Adrenal gland (tissue), 9 donors: ENCODE measurements at regions not wholly inside any gene's neighbourhood (a gene's known extent, or its start where the extent isn't known, plus 50 kb on each side); places are given as distances from the start of the nearest gene placed in this dataset.
"Not testable (repeated sequence)": the region's sequence is repeated elsewhere in the genome, so short reads cannot be mapped to it uniquely, and the experiment has no call there.

Experiments used
- DNase-seq, 7 donors: peaks; one replicate each; pipeline ENCODE4 v3.0.0-alpha.2; 2019 to 2020
- H3K27ac ChIP-seq, 5 donors: fragments of 200-600 bp; sonication (generic) in 4 of 5; 1 replicate in 3 of 5; 2 replicates in 2 of 5; pipeline versions ENCODE4 v1.5.1 to v1.8.0; 2016 to 2020; ENCODE audit warnings: mild to moderate bottlenecking in 1 of 5
- H3K27me3 ChIP-seq: fragments of 200-600 bp; 2 replicates; pipeline ENCODE4 v1.8.0; 2021
- H3K36me3 ChIP-seq, 2 donors: fragments of 200-600 bp; replicated peaks in 1 of 2; 1 replicate in 1 of 2; 2 replicates in 1 of 2; pipeline versions ENCODE4 v1.5.1 to v1.8.0; 2018 to 2022
- H3K4me1 ChIP-seq, 2 donors: fragments of 200-600 bp; replicated peaks in 1 of 2; 1 replicate in 1 of 2; 2 replicates in 1 of 2; pipeline versions ENCODE4 v1.5.1 to v1.8.0; 2018 to 2021
- H3K4me3 ChIP-seq, 4 donors: fragments of 200-600 bp; sonication (generic) in 3 of 4; one replicate each; pipeline ENCODE4 v1.5.1; 2016 to 2018
- H3K9me3 ChIP-seq, 3 donors: fragments of 200-600 bp; sonication (generic) in 1 of 3; replicated peaks in 1 of 3; 1 replicate in 2 of 3; 2 replicates in 1 of 3; pipeline versions ENCODE4 v1.5.1 to v1.8.0; 2016 to 2021
- WGBS, 4 donors: extraction: QIAGEN DNeasy Blood & Tissue Kit in 2 of 4; methylation state at CpG; one replicate each; pipeline versions ENCODE4 v1.1.5 to v1.1.7; 2013 to 2017; 5-methylcytosine and 5-hydroxymethylcytosine counted together
- intact Hi-C, 2 donors: fragments of 100-400 bp; cut with DNase I; formaldehyde crosslinking; loops; one replicate each; pipeline versions ENCODE4 v1.14.1 to v1.15.0; 2022 to 2023
- donor health status: healthy with polysubstance abuse.
- donor health status: Bipolar disorder and iron deficiency.
- donor health status: DM: yes; HTN: yes; CAD: no.
- donor health status: DM: no; HTN: no; CAD: no.
- donor health status: DM: no; HTN: no; CAD: no.

DNA sequence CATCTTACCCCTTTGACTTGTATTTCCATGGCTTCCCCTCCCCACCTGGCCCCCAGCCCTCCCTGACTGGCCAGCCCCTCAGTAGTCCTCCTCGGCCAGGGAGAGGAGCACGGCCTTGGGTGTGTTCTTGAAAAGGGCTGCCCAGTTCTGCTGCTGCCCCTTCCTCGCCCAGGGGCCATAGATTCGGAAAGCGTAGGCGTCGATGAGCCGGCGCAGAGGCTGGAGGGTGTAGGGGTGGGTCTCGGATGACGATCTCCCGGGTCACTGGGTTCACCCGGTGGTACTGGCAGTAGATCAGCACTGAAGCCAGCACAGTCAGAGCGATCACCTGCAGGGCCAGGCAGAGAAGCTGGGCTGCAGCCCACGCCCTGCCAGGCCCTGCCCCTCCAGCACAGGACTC, 71.7 kb downstream of the ZNF479 start:
- H3K27ac ChIP-seq, H3K36me3 ChIP-seq, intact Hi-C loops, DNase-seq, H3K4me1 ChIP-seq, H3K9me3 ChIP-seq, H3K4me3 ChIP-seq, H3K27me3 ChIP-seq: not testable (repeated sequence)
- WGBS, 4 donors, result 83 to 85% (median 85%) methylated on average over 8 to 14 of the region's 15 CpGs; no CpG with 5 or more reads in 1 of the 4 donors

DNA sequence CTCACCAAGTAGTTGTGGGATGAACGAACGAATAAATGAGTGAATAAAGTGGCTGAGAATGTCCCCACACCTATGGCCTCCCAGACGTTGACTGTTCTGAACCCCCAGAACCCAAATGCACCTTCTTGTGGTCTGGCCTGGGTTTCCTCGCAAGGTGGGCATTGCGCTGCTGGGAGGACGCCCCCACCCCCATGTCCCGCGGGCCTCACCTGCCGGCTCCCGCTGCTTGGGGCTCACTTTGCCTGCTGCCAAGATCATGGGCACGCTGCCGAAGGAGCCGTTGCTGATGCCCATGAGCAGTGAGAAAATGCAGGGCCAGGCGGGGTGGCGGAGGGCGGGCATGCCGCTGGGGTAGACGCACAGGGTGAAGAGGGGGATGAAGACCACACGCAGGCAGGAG, 115.9 kb downstream of the ZNF479 start:
- H3K27me3 ChIP-seq, intact Hi-C loops, H3K27ac ChIP-seq, H3K4me3 ChIP-seq, H3K4me1 ChIP-seq, DNase-seq, H3K36me3 ChIP-seq, H3K9me3 ChIP-seq: not testable (repeated sequence)
- 93 to 97% methylated on average over 9 to 10 of the region's 19 CpGs; no CpG with 5 or more reads in 2 of the 4 donors for WGBS, 4 donors

DNA sequence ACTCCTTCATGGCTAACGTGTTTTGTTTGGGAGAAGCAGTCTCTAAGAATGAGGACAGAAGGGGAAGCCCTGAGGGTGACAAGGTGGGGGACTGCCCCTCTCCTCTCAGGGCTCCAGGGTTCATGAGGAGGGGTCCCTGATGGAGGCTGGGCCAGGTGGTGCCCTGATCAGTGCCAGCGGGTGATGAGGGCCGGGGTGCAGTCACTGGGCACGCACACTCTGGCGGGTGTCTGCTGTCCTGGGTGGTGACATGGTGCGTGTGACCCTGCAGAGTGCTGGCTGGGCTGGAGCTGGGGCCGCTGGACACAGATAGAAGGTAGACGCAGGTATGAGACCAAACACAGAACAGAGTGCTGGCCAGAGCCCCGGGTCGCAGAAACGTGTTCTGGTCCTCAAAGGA, 118.5 kb downstream of the ZNF479 start:
- H3K36me3 ChIP-seq, H3K4me1 ChIP-seq, intact Hi-C loops, H3K27me3 ChIP-seq, H3K9me3 ChIP-seq, H3K27ac ChIP-seq, DNase-seq, H3K4me3 ChIP-seq: not testable (repeated sequence)
- WGBS, 4 donors, result 92 to 94% methylated on average over 6 to 7 of the region's 11 CpGs; no CpG with 5 or more reads in 2 of the 4 donors

DNA sequence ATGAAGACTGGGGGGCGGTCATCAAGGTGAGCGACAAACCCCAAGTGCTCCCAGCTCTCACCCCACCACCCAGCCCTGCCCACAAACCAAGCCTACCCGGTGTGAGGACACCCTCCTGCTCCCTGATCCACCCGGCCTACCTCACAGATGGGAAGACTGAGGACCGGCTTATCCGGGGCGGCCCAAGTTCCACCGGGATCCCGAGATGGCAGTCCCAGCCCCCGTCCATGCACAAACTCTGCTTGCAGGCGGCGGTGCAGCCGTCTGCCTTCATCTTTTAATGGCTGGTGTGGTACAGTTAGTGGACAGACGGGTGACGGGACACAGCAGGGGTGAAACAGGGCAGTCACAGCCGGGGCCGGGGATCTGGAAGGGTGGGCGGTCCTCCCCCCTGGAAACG, 119.3 kb downstream of the ZNF479 start:
- intact Hi-C loops, H3K27me3 ChIP-seq, H3K9me3 ChIP-seq, H3K4me1 ChIP-seq, DNase-seq, H3K4me3 ChIP-seq, H3K36me3 ChIP-seq, H3K27ac ChIP-seq: not testable (repeated sequence)
- 70 to 81% methylated on average over 11 to 15 of the region's 19 CpGs; no CpG with 5 or more reads in 2 of the 4 donors for WGBS, 4 donors

DNA sequence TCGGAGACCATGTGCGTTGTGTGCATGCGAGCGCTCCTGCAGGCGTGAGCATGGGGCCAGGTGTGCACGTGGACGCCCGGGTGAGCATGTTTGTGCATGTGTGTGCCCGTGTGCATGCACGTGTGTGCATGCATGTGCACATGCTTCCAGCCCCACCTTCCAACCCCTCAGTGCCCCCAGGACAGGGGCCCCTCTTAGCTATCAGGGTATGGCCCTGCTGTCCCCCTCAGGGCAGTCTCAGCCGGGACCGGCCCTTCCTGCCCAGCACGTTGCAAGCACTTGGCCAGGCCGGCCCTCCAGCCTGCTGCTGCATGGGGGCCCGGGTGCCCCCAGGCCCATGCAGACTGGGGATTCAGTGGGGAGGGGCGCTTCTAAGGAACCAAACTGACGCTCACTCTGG, 123.0 kb downstream of the ZNF479 start:
- H3K27ac ChIP-seq, H3K4me1 ChIP-seq, H3K9me3 ChIP-seq, H3K27me3 ChIP-seq, intact Hi-C loops, H3K36me3 ChIP-seq, DNase-seq, H3K4me3 ChIP-seq: not testable (repeated sequence)
- 60 to 96% (median 90%) methylated on average over 1 to 10 of the region's 17 CpGs; no CpG with 5 or more reads in 1 of the 4 donors for WGBS, 4 donors

DNA sequence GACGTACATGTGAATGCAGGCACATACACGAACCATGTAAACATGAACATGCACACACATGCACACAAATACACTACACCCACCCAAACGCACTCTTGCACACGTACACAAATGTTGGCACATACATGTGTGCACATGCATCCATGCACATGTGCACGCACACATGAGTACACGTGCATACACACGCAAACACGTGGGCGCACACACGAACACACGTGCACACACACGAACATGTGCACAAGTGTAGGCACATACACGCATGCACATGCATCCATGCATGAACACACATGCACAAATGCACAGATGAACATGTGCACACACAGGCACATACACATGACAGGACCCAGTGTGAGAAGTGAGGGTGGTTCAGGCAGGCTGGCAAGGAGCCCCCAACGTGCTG, 126.3 kb downstream of the ZNF479 start:
- H3K9me3 ChIP-seq, H3K27ac ChIP-seq, intact Hi-C loops, H3K36me3 ChIP-seq, H3K27me3 ChIP-seq, DNase-seq, H3K4me3 ChIP-seq, H3K4me1 ChIP-seq: not testable (repeated sequence)
- 48 to 78% (median 49%) methylated on average over 9 to 13 of the region's 14 CpGs; no CpG with 5 or more reads in 1 of the 4 donors for WGBS, 4 donors

DNA sequence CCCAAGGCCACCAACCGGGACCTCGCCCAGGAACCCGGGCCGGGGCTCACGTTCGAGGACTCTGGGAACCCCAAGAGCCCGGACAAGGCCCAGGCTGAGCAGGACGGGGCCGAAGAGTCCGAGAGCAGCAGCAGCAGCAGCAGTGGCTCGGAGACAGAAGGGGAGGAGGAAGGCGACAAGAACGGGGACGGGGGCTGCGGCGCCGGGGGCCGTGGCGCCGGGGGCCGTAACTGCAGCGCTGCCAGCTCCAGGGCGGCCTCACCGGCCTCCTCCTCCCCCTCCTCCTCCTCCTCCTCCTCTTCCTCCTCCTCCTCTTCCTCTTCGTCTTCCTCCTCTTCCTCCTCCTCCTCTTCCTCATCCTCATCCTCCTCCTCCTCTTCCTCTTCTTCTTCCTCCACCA, 128.4 kb downstream of the ZNF479 start:
- intact Hi-C loops, H3K4me3 ChIP-seq: not testable (repeated sequence)
- WGBS, 4 donors, result 78 to 93% methylated on average over 8 to 9 of the region's 25 CpGs; no CpG with 5 or more reads in 2 of the 4 donors

DNA sequence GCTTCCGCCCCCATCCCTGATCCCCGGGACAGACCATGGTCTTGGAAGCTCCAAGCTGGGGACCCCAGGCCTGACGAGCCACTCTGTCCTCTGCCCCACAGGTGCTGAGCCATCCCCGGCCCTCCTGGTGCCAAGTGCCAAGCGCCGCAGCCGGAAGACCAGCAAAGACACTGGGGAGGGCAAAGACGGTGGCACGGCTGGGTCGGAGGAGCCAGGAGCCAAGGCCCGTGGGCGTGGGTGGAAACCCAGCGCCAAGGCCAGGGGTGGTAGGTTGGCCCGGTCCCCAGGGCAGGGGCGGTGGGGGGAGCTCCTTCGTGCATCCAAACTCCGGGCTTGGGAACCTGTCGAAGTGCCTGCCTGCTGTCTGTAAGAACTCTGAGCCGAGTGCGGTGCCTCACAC, 130.3 kb downstream of the ZNF479 start:
- H3K27ac ChIP-seq, H3K36me3 ChIP-seq, H3K9me3 ChIP-seq, H3K27me3 ChIP-seq, intact Hi-C loops, H3K4me1 ChIP-seq, DNase-seq, H3K4me3 ChIP-seq: not testable (repeated sequence)
- WGBS, 4 donors, result 90 to 95% methylated on average over 14 to 19 of the region's 20 CpGs; no CpG with 5 or more reads in 2 of the 4 donors

More for the DNA sequence above, 128.4 kb downstream of the ZNF479 start:
- not testable (repeated sequence) for H3K9me3 ChIP-seq, H3K27me3 ChIP-seq, H3K27ac ChIP-seq, DNase-seq, H3K4me1 ChIP-seq, H3K36me3 ChIP-seq

DNA sequence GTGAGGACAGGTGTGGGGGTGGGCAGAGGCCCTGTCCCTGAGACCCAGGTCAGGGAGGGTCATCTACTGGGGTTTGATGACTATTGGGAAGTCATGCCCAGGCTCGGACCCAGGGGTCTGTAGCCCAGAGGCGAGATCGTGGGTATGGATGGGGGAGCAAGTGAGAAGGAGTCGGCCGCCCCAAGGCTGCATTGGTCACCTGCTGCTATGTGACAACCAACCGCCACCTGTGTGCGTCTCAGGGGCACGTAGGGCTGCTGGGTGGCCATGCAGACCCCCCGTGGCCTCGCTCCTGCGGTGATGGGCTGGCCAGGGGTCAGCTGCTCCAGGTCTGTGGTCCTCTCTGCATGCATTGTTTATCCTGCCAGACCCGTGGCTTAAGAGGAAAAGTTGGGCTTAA, 138.5 kb downstream of the ZNF479 start:
- DNase-seq, intact Hi-C loops: not testable (repeated sequence)

DNA sequence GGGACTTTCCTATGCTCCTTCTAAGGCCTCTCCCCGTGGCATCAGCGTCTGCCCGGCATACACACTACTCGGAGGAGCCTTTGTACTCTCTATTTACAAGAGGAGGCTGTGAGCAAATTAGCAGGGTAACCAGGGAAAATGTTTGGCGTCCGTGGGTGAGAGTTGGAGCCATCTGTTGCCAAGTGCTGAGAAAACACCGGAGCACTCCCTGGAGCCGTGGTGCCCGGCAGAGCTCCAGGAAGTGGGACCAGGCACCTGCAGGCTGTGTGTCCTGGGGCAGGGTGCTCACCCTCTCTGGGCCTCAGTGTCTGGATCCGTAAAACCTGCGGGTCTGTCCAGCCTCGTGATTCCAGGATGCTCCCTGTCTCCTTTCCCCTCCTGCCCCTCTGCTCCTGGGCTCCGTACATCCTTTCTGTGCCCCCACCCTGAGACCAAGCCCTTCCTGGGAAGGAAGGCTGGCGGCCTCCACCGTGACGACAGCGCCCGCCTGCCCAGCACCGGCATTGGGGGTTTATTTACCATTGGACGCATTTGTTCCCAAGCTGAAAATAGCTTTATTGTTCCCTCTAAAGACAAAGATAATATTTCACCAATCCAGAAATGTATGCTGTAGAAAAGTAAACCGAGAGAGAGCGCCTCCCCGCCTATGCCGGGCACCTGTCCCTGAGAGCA, 174.4 kb downstream of the ZNF479 start:
- 84 to 93% (median 90%) methylated on average over 8 to 13 of the region's 24 CpGs for WGBS, 4 donors
- H3K4me3 ChIP-seq, H3K9me3 ChIP-seq, H3K36me3 ChIP-seq, DNase-seq, H3K27me3 ChIP-seq, H3K4me1 ChIP-seq, H3K27ac ChIP-seq, intact Hi-C loops: not testable (repeated sequence)

More for the DNA sequence above, 138.5 kb downstream of the ZNF479 start:
- not testable (repeated sequence) for H3K27ac ChIP-seq, H3K36me3 ChIP-seq, H3K27me3 ChIP-seq, H3K4me1 ChIP-seq, H3K4me3 ChIP-seq, H3K9me3 ChIP-seq
- WGBS, 4 donors, result 88 to 90% (median 89%) methylated on average over 5 to 12 of the region's 12 CpGs

DNA sequence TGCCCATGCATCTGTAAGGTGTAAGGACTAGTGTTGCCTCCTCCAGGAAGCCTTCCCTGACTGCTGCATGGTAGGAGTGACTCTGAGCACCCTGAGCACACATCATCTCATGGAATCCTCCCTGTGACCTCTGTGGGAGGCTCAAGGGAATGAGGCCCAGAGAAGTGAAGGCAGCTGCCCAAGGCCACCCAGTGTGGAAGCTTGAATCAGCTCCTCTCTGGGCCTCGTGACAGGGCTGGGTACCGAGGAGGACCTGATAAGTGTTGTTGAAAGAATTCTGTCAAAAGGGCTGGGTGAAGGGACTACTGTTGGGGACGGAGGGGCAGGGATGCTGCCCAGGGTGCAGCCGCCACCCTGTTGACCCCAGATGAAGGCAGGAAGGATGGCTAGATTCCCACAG, 175.2 kb downstream of the ZNF479 start:
- H3K4me3 ChIP-seq, H3K36me3 ChIP-seq, DNase-seq, intact Hi-C loops, H3K9me3 ChIP-seq, H3K27ac ChIP-seq, H3K4me1 ChIP-seq, H3K27me3 ChIP-seq: not testable (repeated sequence)
- 67 to 90% (median 76%) methylated on average over 2 to 3 of the region's 4 CpGs; no CpG with 5 or more reads in 1 of the 4 donors for WGBS, 4 donors
